HCT116 (cell line): ENCODE measurements at regions not wholly inside any gene's neighbourhood (a gene's known extent, or its start where the extent isn't known, plus 50 kb on each side); places are given as distances from the start of the nearest gene placed in this dataset.
"Not testable (repeated sequence)": the region's sequence is repeated elsewhere in the genome, so short reads cannot be mapped to it uniquely, and the experiment has no call there.

Experiments used
- ATAC-seq: fragments of 200-7000 bp; cut with Tn5 transposase; 2 replicates; pipeline ENCODE4 v1.9.1; 2020; ENCODE audit warnings: mild to moderate bottlenecking, moderate library complexity
- BruUV-seq: library from RNA; stranded (reverse); fragments of 400-500 nt; replicated peaks from 2 replicates; lab custom pipeline; 2021; lab: Mats Ljungman, UMichigan
- CTCF ChIA-PET: fragments of 300-600 bp; sonication (Branson Sonifier 250); formaldehyde crosslinking; loops from one replicate; lab custom pipeline; 2021; ENCODE audit warnings: antibody characterized with exemption; lab: Charles Lee
- POLR2A ChIA-PET: fragments of 300-600, 350-600 bp; sonication (Branson Sonifier 250); formaldehyde crosslinking; loops from one replicate; lab custom pipeline; 2021; ENCODE audit warnings: antibody characterized with exemption; lab: Charles Lee
- RAD21 ChIA-PET, 2 experiments: fragments of 300-600 bp; sonication (Branson Sonifier 250); formaldehyde crosslinking; loops; one replicate each; lab custom pipeline; 2023; ENCODE audit warnings: low total read pairs in 2 of 2; ENCODE audit not compliant: uncharacterized antibody in 2 of 2, unreplicated experiment in 2 of 2, low non-redundant PET in 1 of 2; lab: Charles Lee
- DNase-seq: peaks from one replicate; pipeline ENCODE4 v3.0.0-alpha.2; 2010; ENCODE audit warnings: low read depth, low spot score
- H2AFZ ChIP-seq: fragments of 200-600 bp; shearing (Covaris generic), sonication (generic); 2 replicates; pipeline ENCODE4 v1.6.1; 2017; ENCODE audit warnings: low read depth, mixed run types, mixed read lengths, antibody characterized with exemption, low read length; ENCODE audit not compliant: poor library complexity, severe bottlenecking
- H3K27ac ChIP-seq: 2 replicates; pipeline ENCODE4 v1.5.1; 2012; ENCODE audit warnings: low read depth, low read length
- H3K27me3 ChIP-seq: fragments of 200-600 bp; sonication (generic); 2 replicates; pipeline ENCODE4 v1.6.1; 2016; ENCODE audit warnings: mixed run types, low read length, mixed read lengths; ENCODE audit not compliant: insufficient read depth
- H3K36me3 ChIP-seq, 2 experiments: fragments of 200-500 bp in 1 of 2; fragments of 200-600 bp in 1 of 2; sonication (Bioruptor generic) in 1 of 2; sonication (generic) in 1 of 2; 2 replicates each; pipeline versions ENCODE4 v1.5.1 to v1.6.1; 2014 to 2016; ENCODE audit warnings: low read length in 2 of 2, inconsistent platforms in 1 of 2, mixed read lengths in 1 of 2, mixed run types in 1 of 2; ENCODE audit not compliant: insufficient read depth in 2 of 2, control insufficient read depth in 1 of 2
- H3K4me1 ChIP-seq, 2 experiments: fragments of 200-600 bp in 1 of 2; sonication (generic) in 1 of 2; 2 replicates each; pipeline versions ENCODE4 v1.5.1 to v1.6.1; 2012 to 2017; ENCODE audit warnings: low read length in 2 of 2, inconsistent platforms in 1 of 2, mild to moderate bottlenecking in 1 of 2, mixed read lengths in 1 of 2, mixed run types in 1 of 2, moderate library complexity in 1 of 2; ENCODE audit not compliant: insufficient read depth in 2 of 2, control insufficient read depth in 1 of 2
- H3K4me2 ChIP-seq: fragments of 200-600 bp; sonication (generic); 2 replicates; pipeline ENCODE4 v1.6.1; 2017; ENCODE audit warnings: mixed run types, low read length, mixed read lengths
- H3K4me3 ChIP-seq, 2 experiments: fragments of 200-600 bp in 1 of 2; sonication (generic) in 1 of 2; replicated peaks in 1 of 2; 2 replicates each; pipeline ENCODE4 v1.5.1; 2011 to 2016; ENCODE audit warnings: low read length in 2 of 2, control low read depth in 1 of 2, low read depth in 1 of 2, mild to moderate bottlenecking in 1 of 2, mixed read lengths in 1 of 2, mixed run types in 1 of 2
- H3K79me2 ChIP-seq: fragments of 200-600 bp; sonication (generic); 2 replicates; pipeline ENCODE4 v1.6.1; 2017; ENCODE audit warnings: mild to moderate bottlenecking, mixed run types, low read length, moderate library complexity, mixed read lengths; ENCODE audit not compliant: insufficient read depth
- H3K9ac ChIP-seq: fragments of 200-600 bp; sonication (generic); 2 replicates; pipeline ENCODE4 v1.6.1; 2016; ENCODE audit warnings: low read length, mixed read lengths
- H3K9me2 ChIP-seq: fragments of 200-600 bp; sonication (generic), shearing (Covaris generic); 2 replicates; pipeline ENCODE4 v1.6.1; 2017; ENCODE audit warnings: mixed run types, mild to moderate bottlenecking, moderate library complexity; ENCODE audit not compliant: insufficient read depth
- H3K9me3 ChIP-seq, 2 experiments: fragments of 200-500 bp in 1 of 2; fragments of 200-600 bp in 1 of 2; sonication (Bioruptor generic) in 1 of 2; sonication (generic) in 1 of 2; 2 replicates each; pipeline ENCODE4 v1.6.1; 2014 to 2017; ENCODE audit warnings: low read length in 2 of 2, mixed read lengths in 2 of 2, inconsistent platforms in 1 of 2, low read depth in 1 of 2, mild to moderate bottlenecking in 1 of 2, mixed run types in 1 of 2, moderate library complexity in 1 of 2; ENCODE audit not compliant: control insufficient read depth in 1 of 2, insufficient read depth in 1 of 2
- H4K20me1 ChIP-seq: fragments of 200-600 bp; sonication (generic), shearing (Covaris generic); 2 replicates; pipeline ENCODE4 v1.6.1; 2017; ENCODE audit warnings: mixed run types, mild to moderate bottlenecking, moderate library complexity; ENCODE audit not compliant: insufficient read depth
- ATF3 ChIP-seq: IDR thresholded peaks from 2 replicates; pipeline ENCODE4 v1.6.1; 2012
- CBX3 ChIP-seq: IDR thresholded peaks from 2 replicates; pipeline ENCODE4 v1.6.1; 2012; ENCODE audit warnings: low read depth
- CEBPB ChIP-seq: IDR thresholded peaks from 2 replicates; pipeline ENCODE4 v1.6.1; 2012; ENCODE audit warnings: low read depth
- CTCF ChIP-seq, 3 experiments: fragments of 200-600 bp in 1 of 3; sonication (generic) in 1 of 3; IDR thresholded peaks in 2 of 3; conservative IDR thresholded peaks in 1 of 3; 2 replicates each; pipeline ENCODE4 v1.5.1; 2012 to 2017; ENCODE audit warnings: low read depth in 2 of 3, low read length in 2 of 3, antibody characterized with exemption in 1 of 3, borderline replicate concordance in 1 of 3, control low read depth in 1 of 3, mild to moderate bottlenecking in 1 of 3, mixed read lengths in 1 of 3, mixed run types in 1 of 3, moderate library complexity in 1 of 3; ENCODE audit not compliant: insufficient read depth in 1 of 3
- EGR1 ChIP-seq: IDR thresholded peaks from 2 replicates; pipeline ENCODE4 v1.6.1; 2012; ENCODE audit warnings: low read depth
- ELF1 ChIP-seq: IDR thresholded peaks from 2 replicates; pipeline ENCODE4 v1.6.1; 2012; ENCODE audit warnings: low read depth, borderline replicate concordance
- FOSL1 ChIP-seq: IDR thresholded peaks from 2 replicates; pipeline ENCODE4 v1.6.1; 2012; ENCODE audit warnings: low read depth
- JUND ChIP-seq: IDR thresholded peaks from 2 replicates; pipeline ENCODE4 v1.6.1; 2012
- MAX ChIP-seq: IDR thresholded peaks from 2 replicates; pipeline ENCODE4 v1.6.1; 2012
- POLR2A ChIP-seq: IDR thresholded peaks from 2 replicates; pipeline ENCODE4 v1.7.0; 2011; ENCODE audit warnings: borderline replicate concordance; ENCODE audit not compliant: insufficient read depth, insufficient read length; ENCODE audit errors: extremely low read depth
- SIN3A ChIP-seq: IDR thresholded peaks from 2 replicates; pipeline ENCODE4 v1.6.1; 2012; ENCODE audit warnings: low read depth
- SP1 ChIP-seq: IDR thresholded peaks from 2 replicates; pipeline ENCODE4 v1.6.1; 2012; ENCODE audit warnings: low read depth
- SRF ChIP-seq: IDR thresholded peaks from 2 replicates; pipeline ENCODE4 v1.6.1; 2012; ENCODE audit warnings: low read depth
- YY1 ChIP-seq: IDR thresholded peaks from 2 replicates; pipeline ENCODE4 v1.6.1; 2011; ENCODE audit warnings: low read length, low read depth, moderate library complexity, mild to moderate bottlenecking; ENCODE audit not compliant: insufficient replicate concordance; ENCODE audit errors: extremely low read depth
- ZBTB33 ChIP-seq: IDR thresholded peaks from 2 replicates; pipeline ENCODE4 v1.6.1; 2011; ENCODE audit warnings: mild to moderate bottlenecking, low read length, moderate library complexity; ENCODE audit not compliant: insufficient replicate concordance; ENCODE audit errors: extremely low read depth
- ZNF274 ChIP-seq: fragments of 200-500 bp; sonication (Bioruptor generic); IDR thresholded peaks from 2 replicates; pipeline ENCODE4 v1.6.1; 2014; ENCODE audit warnings: mild to moderate bottlenecking, low read depth, low read length, inconsistent platforms
- intact Hi-C: fragments of 100-400 bp; cut with micrococcal nuclease; formaldehyde crosslinking; loops from 2 replicates; pipeline ENCODE4 v1.10.0; 2022

GRCh38 chr9:115585458-115585857 lies 467.5 kb upstream of the TNC start:
- H3K4me3 ChIP-seq, RAD21 ChIA-PET, H3K27ac ChIP-seq, ATAC-seq, BruUV-seq, H3K79me2 ChIP-seq, H3K4me1 ChIP-seq, POLR2A ChIA-PET, H3K9me3 ChIP-seq, H3K36me3 ChIP-seq, DNase-seq, intact Hi-C loops, H2AFZ ChIP-seq, H3K27me3 ChIP-seq, CTCF ChIA-PET, H3K9ac ChIP-seq, H3K9me2 ChIP-seq, H4K20me1 ChIP-seq, H3K4me2 ChIP-seq: not testable (repeated sequence)

- intact Hi-C loops: no loop called here
- RAD21 ChIA-PET: no interaction called here
- H3K9me3 ChIP-seq: no peaks in the 10 kb centered on the region
- no peak overlapping the region for H3K9ac ChIP-seq
- H3K9me2 ChIP-seq: no peaks in the 10 kb centered on the region
- no peak overlapping the region for H3K4me3 ChIP-seq
- H3K4me2 ChIP-seq: no peak overlapping the region
- CTCF ChIA-PET: no interaction called here
- TF ChIP-seq SIN3A (no peak), MAX (no peak), SRF (no peak), FOSL1 (no peak), EGR1 (no peak), ELF1 (no peak), ATF3 (no peak), CBX3 (no peak), POLR2A (no peak), SP1 (no peak), YY1 (no peak), CEBPB (no peak), JUND (no peak), CTCF (IDR thresholded peaks at IDR 0.05 in 2 of 3, conservative IDR thresholded peaks at IDR 0.05 in 1 of 3; ENCODE audit: borderline replicate concordance in 1 of 3, insufficient read depth in 1 of 3, low read depth in 2 of 3, low read length in 2 of 3) (no peak), ZBTB33 (no peak), ZNF274 (no peak)
- H2AFZ ChIP-seq: no peak overlapping the region
- H3K27me3 ChIP-seq: no peaks in the 10 kb centered on the region
- peaks cover 7 to 11% of the 10 kb centered on the region in 2 experiments for H3K4me1 ChIP-seq
- no peaks in the 10 kb centered on the region for H4K20me1 ChIP-seq
- H3K27ac ChIP-seq: no peak overlapping the region
- BruUV-seq: no TSS peak
- H3K79me2 ChIP-seq: no peaks in the 10 kb centered on the region
- no peaks in the 10 kb centered on the region for H3K36me3 ChIP-seq
- DNase-seq (no peak), ATAC-seq (no peak)
- POLR2A ChIA-PET: no interaction called here
Observed at GRCh38 chr9:115587310-115587709, 469.4 kb upstream of the TNC start.
